ENCODE measurements at regions not wholly inside any gene's neighbourhood (a gene's known extent, or its start where the extent isn't known, plus 50 kb on each side); places are given as distances from the start of the nearest gene placed in this dataset.

DNA sequence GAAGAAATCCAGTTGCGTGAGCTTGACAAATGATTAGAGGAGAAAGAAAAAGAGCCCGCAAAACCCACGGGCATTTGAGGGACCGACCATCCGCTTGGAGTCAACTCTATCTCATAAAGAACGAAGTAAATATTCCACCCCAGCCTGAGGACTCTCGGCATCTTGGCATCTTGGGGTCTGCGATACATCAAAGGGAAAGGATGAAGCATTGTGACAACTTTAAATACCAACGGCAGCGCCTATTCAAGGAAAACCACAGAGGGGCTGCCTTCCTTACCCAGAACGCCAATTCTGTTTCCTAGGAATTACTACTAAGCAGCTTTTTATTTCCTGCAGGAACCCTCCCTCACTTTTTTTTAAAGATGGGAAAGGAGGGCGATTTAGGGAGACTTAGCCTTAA, 152.2 kb downstream of the FOXL1 start:
- TF ChIP-seq, protein P1, sequence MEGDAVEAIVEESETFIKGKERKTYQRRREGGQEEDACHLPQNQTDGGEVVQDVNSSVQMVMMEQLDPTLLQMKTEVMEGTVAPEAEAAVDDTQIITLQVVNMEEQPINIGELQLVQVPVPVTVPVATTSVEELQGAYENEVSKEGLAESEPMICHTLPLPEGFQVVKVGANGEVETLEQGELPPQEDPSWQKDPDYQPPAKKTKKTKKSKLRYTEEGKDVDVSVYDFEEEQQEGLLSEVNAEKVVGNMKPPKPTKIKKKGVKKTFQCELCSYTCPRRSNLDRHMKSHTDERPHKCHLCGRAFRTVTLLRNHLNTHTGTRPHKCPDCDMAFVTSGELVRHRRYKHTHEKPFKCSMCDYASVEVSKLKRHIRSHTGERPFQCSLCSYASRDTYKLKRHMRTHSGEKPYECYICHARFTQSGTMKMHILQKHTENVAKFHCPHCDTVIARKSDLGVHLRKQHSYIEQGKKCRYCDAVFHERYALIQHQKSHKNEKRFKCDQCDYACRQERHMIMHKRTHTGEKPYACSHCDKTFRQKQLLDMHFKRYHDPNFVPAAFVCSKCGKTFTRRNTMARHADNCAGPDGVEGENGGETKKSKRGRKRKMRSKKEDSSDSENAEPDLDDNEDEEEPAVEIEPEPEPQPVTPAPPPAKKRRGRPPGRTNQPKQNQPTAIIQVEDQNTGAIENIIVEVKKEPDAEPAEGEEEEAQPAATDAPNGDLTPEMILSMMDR (IDR thresholded peaks at IDR 0.05; ENCODE audit: low read depth, low read length): no peak
- no peak for TF ChIP-seq EZH2phosphoT487 (IDR thresholded peaks at IDR 0.05; ENCODE audit: low read depth)
